ENCODE measurements at regions not wholly inside any gene's neighbourhood (a gene's known extent, or its start where the extent isn't known, plus 50 kb on each side); places are given as distances from the start of the nearest gene placed in this dataset.

DNA sequence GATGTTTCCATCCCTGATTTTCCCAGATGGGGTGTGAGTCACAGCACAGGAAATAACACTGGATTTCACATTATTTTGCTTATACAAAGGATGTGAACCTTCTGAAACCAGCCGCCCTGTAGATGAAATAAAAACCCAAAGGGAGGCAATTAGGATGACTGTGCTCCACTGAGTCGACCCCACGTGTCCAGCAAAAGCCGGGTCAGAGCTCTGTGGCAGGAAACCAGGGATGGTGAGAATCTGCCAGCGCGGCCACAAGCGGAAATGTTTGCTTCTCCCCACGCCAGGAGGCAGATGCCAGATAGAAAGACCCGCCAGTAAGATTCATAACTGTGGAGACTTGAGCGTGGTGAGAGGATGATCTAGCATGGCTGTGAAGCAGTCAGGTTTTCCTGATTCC lies 764.4 kb downstream of the LIG4 start:
- no peak overlapping the region for H3K27ac ChIP-seq

DNA sequence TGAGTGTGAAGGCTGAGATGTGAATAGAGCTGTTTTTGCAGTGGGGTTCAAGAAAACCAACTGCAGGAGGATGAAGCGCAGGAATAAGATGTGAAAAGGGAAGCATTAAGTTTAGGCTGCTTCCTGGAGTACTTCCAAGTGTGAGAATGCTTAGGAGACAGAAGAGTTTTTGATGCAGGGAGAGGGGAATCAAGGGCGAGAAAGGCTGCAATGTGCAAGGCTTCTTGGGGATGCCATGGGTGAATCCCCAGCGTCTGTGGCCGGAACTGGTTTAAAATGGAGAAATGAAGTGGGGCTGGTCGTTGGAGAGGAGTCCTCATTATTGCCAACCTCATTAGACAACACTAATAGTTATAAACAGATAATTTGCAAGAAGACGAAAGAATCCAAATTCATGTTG lies 764.9 kb downstream of the LIG4 start:
- ATAC-seq (no peak), DNase-seq (no peak)
- TF ChIP-seq POLR2A (IDR thresholded peaks at IDR 0.05) = no peak
- TF ChIP-seq, protein P1, sequence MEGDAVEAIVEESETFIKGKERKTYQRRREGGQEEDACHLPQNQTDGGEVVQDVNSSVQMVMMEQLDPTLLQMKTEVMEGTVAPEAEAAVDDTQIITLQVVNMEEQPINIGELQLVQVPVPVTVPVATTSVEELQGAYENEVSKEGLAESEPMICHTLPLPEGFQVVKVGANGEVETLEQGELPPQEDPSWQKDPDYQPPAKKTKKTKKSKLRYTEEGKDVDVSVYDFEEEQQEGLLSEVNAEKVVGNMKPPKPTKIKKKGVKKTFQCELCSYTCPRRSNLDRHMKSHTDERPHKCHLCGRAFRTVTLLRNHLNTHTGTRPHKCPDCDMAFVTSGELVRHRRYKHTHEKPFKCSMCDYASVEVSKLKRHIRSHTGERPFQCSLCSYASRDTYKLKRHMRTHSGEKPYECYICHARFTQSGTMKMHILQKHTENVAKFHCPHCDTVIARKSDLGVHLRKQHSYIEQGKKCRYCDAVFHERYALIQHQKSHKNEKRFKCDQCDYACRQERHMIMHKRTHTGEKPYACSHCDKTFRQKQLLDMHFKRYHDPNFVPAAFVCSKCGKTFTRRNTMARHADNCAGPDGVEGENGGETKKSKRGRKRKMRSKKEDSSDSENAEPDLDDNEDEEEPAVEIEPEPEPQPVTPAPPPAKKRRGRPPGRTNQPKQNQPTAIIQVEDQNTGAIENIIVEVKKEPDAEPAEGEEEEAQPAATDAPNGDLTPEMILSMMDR (IDR thresholded peaks at IDR 0.05) = no peak
- no peak overlapping the region for H3K27ac ChIP-seq
- WGBS (ENCODE audit: insufficient coverage, low coverage, low lambda C conversion rate, missing lambda C conversion rate) = 46% methylated on average over 6 of the region's 6 CpGs
- H3K4me3 ChIP-seq = no peak overlapping the region
- H3K36me3 ChIP-seq = no peaks in the 10 kb centered on the region
- H3K9me3 ChIP-seq = no peaks in the 10 kb centered on the region
- intact Hi-C loops (cut with DNase I) = no loop called here
- no peaks in the 10 kb centered on the region for H3K4me1 ChIP-seq
- H3K27me3 ChIP-seq = no peaks in the 10 kb centered on the region

More for the DNA sequence above, 764.4 kb downstream of the LIG4 start:
- H3K27me3 ChIP-seq = no peaks in the 10 kb centered on the region
- no peaks in the 10 kb centered on the region for H3K9me3 ChIP-seq
- intact Hi-C loops (cut with DNase I) = no loop called here
- DNase-seq (no peak), ATAC-seq (no peak)
- WGBS (ENCODE audit: insufficient coverage, low coverage, low lambda C conversion rate, missing lambda C conversion rate) = 46% methylated on average over 5 of the region's 10 CpGs
- H3K36me3 ChIP-seq = no peaks in the 10 kb centered on the region
- TF ChIP-seq, protein P1 (IDR thresholded peaks at IDR 0.05) = no peak
- TF ChIP-seq POLR2A (IDR thresholded peaks at IDR 0.05) = no peak
- H3K4me1 ChIP-seq = no peaks in the 10 kb centered on the region
- no peak overlapping the region for H3K4me3 ChIP-seq

DNA sequence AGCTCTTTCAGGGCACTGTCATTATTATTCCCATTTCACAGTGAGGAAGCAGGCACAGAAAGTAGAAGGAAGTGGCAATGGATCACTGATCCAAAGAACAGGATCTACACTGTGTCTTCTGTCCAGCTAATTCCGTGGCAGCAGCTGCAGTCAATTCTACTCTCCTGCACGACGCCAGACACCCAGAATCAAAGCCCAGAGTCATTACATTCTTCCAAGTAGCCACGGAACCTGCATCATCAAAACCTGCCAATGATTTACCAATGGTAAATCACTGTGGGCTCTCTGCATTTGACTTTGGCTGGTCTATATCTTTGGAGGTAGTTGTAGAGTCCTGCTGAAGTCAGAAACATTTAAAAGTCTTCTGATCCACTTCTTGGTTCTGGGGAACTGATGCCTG lies 767.7 kb downstream of the LIG4 start:
- Histone ChIP-seq H3K4me3 (no peak overlapping the region), H3K36me3 (no peaks in the 10 kb centered on the region), H3K4me1 (no peaks in the 10 kb centered on the region), H3K9me3 (no peaks in the 10 kb centered on the region), H3K27me3 (no peaks in the 10 kb centered on the region), H3K27ac (no peak overlapping the region)
- 27% methylated on average over 4 of the region's 4 CpGs for WGBS (ENCODE audit: insufficient coverage, low coverage, low lambda C conversion rate, missing lambda C conversion rate)
- no peak for ATAC-seq
- TF ChIP-seq, protein P1 (IDR thresholded peaks at IDR 0.05) = no peak
- TF ChIP-seq POLR2A (IDR thresholded peaks at IDR 0.05) = no peak
- intact Hi-C loops (cut with DNase I) = no loop called here
- DNase-seq = no peak

DNA sequence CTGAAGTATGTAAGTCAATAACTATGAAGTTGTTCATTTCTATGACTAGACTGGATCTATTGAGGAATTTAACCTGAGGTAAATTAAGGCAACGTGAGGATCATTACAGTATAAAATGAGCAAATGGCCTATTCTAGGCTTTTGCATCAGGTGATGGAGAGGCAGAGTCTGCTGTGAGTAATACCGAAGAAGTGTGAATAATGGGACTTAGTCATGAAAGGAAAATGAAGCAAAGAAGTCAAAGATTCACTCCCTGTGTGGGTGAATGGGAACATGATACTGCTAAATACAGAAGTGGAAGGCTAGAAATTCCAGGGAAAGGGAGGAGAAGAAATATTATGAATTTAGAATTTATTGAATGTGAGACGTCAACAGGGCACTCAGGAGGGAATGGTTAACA lies 774.1 kb downstream of the LIG4 start:
- H3K27ac ChIP-seq = no peak overlapping the region
- no peaks in the 10 kb centered on the region for H3K4me1 ChIP-seq
- DNase-seq = no peak
- no peak for TF ChIP-seq POLR2A (IDR thresholded peaks at IDR 0.05)
- TF ChIP-seq, protein P1 (IDR thresholded peaks at IDR 0.05) = no peak
- ATAC-seq = no peak
- no peaks in the 10 kb centered on the region for H3K27me3 ChIP-seq
- WGBS (ENCODE audit: insufficient coverage, low coverage, low lambda C conversion rate, missing lambda C conversion rate) = 54% methylated on average over 3 of the region's 3 CpGs
- intact Hi-C loops (cut with DNase I) = no loop called here
- no peak overlapping the region for H3K4me3 ChIP-seq
- H3K36me3 ChIP-seq = no peaks in the 10 kb centered on the region
- H3K9me3 ChIP-seq = no peaks in the 10 kb centered on the region

DNA sequence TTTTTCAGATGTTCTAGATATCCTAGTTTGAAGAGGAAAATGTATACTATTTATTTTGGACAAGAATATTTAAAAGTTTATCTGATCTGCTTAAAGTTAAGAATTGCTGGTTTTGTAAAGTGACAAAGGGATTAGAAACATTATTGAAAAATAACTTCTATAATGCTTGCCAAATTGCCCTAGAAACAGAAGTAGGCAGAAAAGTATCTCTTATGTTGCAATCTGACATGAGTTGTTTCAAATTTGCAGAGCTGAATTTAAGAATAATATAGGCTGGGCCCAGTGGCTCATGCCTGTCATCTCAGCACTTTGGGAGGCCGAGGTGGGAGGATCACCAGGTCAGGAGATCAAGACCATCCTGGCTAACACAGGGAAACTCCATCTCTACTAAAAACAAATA lies 777.1 kb downstream of the LIG4 start:
- no peaks in the 10 kb centered on the region for H3K36me3 ChIP-seq
- H3K4me3 ChIP-seq = no peak overlapping the region
- H3K4me1 ChIP-seq = no peaks in the 10 kb centered on the region
- no peaks in the 10 kb centered on the region for H3K27me3 ChIP-seq
- DNase-seq = no peak
- 20% methylated on average over 1 of the region's 1 CpG for WGBS (ENCODE audit: insufficient coverage, low coverage, low lambda C conversion rate, missing lambda C conversion rate)
- TF ChIP-seq POLR2A (IDR thresholded peaks at IDR 0.05) = no peak
- TF ChIP-seq, protein P1 (IDR thresholded peaks at IDR 0.05) = no peak
- H3K9me3 ChIP-seq = no peaks in the 10 kb centered on the region
- intact Hi-C loops (cut with DNase I) = no loop called here
- H3K27ac ChIP-seq = no peak overlapping the region
- no peak for ATAC-seq
